HFFc6 (cell line): ENCODE measurements at regions not wholly inside any gene's neighbourhood (a gene's known extent, or its start where the extent isn't known, plus 50 kb on each side); places are given as distances from the start of the nearest gene placed in this dataset.

Experiments used
- DNase-seq: peaks from one replicate; pipeline ENCODE4 v3.0.0-alpha.2; 2018
- H3K27ac Mint-ChIP-seq: 2 replicates; pipeline ENCODE4 v1.8.0; 2020; ENCODE audit warnings: mild to moderate bottlenecking, mixed read lengths
- H3K27me3 Mint-ChIP-seq: 2 replicates; pipeline ENCODE4 v1.8.0; 2021; ENCODE audit warnings: mild to moderate bottlenecking, moderate library complexity, mixed read lengths; ENCODE audit not compliant: insufficient read depth
- H3K36me3 Mint-ChIP-seq: 2 replicates; pipeline ENCODE4 v1.8.0; 2021; ENCODE audit warnings: low read depth, mixed read lengths
- H3K4me1 Mint-ChIP-seq: 2 replicates; pipeline ENCODE4 v1.8.0; 2020; ENCODE audit warnings: low read depth, mixed read lengths
- H3K4me3 Mint-ChIP-seq: 2 replicates; pipeline ENCODE4 v1.8.0; 2020; ENCODE audit warnings: mild to moderate bottlenecking, moderate library complexity, mixed read lengths
- H3K9me3 Mint-ChIP-seq: 2 replicates; pipeline ENCODE4 v1.8.0; 2020; ENCODE audit warnings: mild to moderate bottlenecking, mixed read lengths
- TF ChIP-seq, protein P1 (sequence below): fragments of 200-600 bp; sonication (generic); IDR thresholded peaks from 2 replicates; pipeline ENCODE4 v1.5.0; 2021; ENCODE audit warnings: antibody characterized with exemption, mild to moderate bottlenecking

DNA sequence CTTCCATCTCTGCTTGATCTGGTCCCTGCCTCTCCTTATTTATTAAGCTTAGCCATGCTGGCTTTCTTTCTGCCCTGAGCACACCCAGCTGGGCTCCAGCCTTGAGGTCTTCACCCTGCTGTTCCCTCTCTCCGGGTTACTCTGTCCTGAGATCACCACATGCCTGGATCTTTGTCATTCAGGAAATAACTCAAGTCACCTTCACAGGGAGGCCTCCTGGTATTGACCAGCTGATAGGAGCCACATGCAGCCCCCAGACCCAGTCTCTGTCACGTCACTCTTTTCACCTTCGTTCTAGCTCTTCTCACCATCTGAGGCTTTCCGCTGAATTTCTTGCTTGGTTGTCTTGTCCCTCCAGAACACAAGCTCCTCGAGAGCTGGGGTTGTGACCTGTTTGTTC, 114.4 kb downstream of the TSN start:
- Mint-ChIP-seq H3K27ac (no peak overlapping the region), H3K27me3 (peaks cover 26% of the 10 kb centered on the region), H3K36me3 (no peaks in the 10 kb centered on the region), H3K4me1 (peaks cover 27% of the 10 kb centered on the region), H3K4me3 (no peak overlapping the region), H3K9me3 (no peaks in the 10 kb centered on the region)
- DNase-seq = no peak
- TF ChIP-seq, protein P1, sequence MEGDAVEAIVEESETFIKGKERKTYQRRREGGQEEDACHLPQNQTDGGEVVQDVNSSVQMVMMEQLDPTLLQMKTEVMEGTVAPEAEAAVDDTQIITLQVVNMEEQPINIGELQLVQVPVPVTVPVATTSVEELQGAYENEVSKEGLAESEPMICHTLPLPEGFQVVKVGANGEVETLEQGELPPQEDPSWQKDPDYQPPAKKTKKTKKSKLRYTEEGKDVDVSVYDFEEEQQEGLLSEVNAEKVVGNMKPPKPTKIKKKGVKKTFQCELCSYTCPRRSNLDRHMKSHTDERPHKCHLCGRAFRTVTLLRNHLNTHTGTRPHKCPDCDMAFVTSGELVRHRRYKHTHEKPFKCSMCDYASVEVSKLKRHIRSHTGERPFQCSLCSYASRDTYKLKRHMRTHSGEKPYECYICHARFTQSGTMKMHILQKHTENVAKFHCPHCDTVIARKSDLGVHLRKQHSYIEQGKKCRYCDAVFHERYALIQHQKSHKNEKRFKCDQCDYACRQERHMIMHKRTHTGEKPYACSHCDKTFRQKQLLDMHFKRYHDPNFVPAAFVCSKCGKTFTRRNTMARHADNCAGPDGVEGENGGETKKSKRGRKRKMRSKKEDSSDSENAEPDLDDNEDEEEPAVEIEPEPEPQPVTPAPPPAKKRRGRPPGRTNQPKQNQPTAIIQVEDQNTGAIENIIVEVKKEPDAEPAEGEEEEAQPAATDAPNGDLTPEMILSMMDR = no peak

DNA sequence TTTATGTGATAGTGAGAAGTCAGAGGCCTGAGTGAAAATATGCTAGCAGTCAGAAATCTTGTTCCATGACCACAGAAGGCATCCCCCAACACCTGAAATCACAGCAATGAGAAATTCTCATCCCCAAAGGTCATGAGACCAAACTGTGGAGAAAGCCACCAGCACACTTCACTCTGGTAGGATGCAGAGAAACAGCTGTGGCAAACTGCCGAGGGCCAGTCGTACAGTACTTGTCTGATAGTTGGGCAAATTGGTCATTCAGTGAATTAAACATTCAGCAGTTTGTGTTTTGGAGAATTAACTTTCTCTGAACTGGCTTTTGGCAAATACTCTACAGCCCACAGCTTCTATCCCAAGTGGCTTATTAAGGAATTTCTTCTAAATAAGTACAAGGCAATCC, 117.2 kb downstream of the TSN start:
- TF ChIP-seq, protein P1 = no peak
- Mint-ChIP-seq H3K27ac (no peak overlapping the region), H3K4me3 (no peak overlapping the region), H3K9me3 (no peaks in the 10 kb centered on the region), H3K4me1 (no peaks in the 10 kb centered on the region), H3K27me3 (peaks cover 32% of the 10 kb centered on the region), H3K36me3 (no peaks in the 10 kb centered on the region)
- DNase-seq = no peak

DNA sequence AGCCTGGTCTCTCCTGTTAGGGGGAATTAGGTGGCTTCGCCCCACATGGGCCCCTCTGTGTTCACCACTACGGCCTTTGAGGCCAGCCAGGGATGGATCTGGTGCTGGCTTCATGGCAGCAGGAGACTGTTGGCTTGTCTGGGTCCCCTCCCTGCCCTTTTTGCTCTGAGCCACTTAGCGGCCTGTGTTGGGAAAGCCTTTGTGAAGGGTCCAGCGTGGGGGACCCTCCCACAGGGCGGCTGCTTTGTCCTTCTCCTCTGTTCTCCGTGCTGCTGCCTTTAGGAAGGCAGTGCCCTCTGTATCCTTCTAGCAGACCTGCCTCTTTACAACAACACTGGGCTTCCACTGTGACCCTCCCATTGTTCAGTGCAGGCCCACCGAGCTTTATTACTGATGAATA, 118.4 kb downstream of the TSN start:
- TF ChIP-seq, protein P1 = no peak
- Mint-ChIP-seq H3K27me3 (peaks cover 31% of the 10 kb centered on the region), H3K4me3 (no peak overlapping the region), H3K27ac (no peak overlapping the region), H3K36me3 (no peaks in the 10 kb centered on the region), H3K4me1 (no peaks in the 10 kb centered on the region), H3K9me3 (no peaks in the 10 kb centered on the region)
- DNase-seq = no peak

DNA sequence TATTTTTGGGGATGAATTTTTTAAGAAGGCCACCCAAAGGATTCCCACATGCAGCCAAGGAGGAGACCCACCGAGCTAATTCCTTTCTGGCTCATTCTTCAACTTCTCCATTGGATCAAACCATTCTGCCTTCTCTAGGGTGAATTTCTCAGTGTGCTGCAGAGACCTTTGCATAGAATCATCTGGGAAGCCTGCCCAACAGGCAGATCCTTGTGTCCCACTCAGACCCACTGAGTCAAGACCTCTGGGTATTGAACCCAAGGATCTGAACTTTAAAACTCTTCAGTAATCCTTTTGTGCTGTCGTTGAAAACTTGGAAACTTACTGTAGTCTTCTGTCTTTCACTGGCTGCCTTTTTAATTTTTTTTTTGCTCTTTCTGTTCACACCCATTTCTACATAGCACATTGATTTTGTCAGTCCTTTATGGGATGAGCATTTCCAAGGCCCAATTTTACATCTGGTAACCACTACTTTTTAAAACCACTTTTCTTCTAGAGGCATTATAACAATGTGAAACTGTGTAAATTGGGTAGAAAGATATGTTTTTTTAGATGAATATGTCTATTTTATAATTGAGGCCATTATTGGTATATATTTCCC, 120.2 kb downstream of the TSN start:
- H3K27me3 Mint-ChIP-seq = peaks cover 24% of the 10 kb centered on the region
- no peak overlapping the region for H3K27ac Mint-ChIP-seq
- H3K4me1 Mint-ChIP-seq = no peaks in the 10 kb centered on the region
- no peak for DNase-seq
- TF ChIP-seq, protein P1 = no peak
- no peaks in the 10 kb centered on the region for H3K36me3 Mint-ChIP-seq
- H3K9me3 Mint-ChIP-seq = no peaks in the 10 kb centered on the region
- H3K4me3 Mint-ChIP-seq = no peak overlapping the region

DNA sequence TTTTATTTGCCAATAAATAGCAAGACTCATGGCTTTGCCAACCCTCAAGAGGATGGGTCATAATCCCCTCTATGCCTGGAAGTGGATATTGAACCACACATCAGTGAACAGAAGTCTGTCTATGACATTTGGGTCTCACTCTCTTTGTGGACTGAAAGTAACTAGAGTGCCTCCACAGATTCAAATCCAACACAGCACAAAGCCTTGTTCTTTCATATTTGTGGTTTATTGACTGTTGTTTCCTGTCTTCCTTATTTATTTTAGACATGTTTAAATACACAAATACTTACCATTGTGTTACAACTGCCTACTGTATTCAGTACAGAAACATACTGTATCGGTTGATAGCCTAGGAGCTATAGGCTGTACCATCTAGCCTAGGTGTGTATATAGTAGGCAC, 121.9 kb downstream of the TSN start:
- Mint-ChIP-seq H3K27me3 (peaks cover 23% of the 10 kb centered on the region), H3K9me3 (no peaks in the 10 kb centered on the region), H3K4me3 (no peak overlapping the region), H3K36me3 (no peaks in the 10 kb centered on the region), H3K27ac (no peak overlapping the region), H3K4me1 (no peaks in the 10 kb centered on the region)
- TF ChIP-seq, protein P1 = no peak
- no peak for DNase-seq

DNA sequence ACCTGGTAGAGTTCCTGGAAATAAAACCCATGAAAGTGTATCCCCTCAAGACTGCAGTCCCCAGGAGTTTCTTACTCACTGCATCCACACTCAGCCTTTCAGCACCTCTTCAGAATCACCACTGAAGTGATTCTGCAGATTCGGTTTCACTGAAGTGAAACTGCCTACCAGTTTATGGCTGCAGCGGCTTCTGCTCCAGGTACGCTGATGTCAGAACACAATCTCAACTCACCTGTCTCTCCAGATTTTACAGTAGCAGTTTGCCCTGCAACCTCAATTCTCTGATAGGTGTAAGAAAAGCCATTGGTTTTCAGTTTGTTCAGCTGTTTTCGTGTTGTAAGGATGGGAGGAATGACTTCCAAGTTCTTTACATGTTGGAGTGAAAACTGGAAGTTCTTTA, 124.8 kb downstream of the TSN start:
- Mint-ChIP-seq H3K27ac (no peak overlapping the region), H3K4me1 (peaks cover 10% of the 10 kb centered on the region), H3K9me3 (no peaks in the 10 kb centered on the region), H3K4me3 (no peak overlapping the region), H3K27me3 (peaks cover 21% of the 10 kb centered on the region), H3K36me3 (no peaks in the 10 kb centered on the region)
- no peak for DNase-seq
- TF ChIP-seq, protein P1 = no peak
